ENCODE measurements at regions not wholly inside any gene's neighbourhood (a gene's known extent, or its start where the extent isn't known, plus 50 kb on each side); places are given as distances from the start of the nearest gene placed in this dataset.

DNA sequence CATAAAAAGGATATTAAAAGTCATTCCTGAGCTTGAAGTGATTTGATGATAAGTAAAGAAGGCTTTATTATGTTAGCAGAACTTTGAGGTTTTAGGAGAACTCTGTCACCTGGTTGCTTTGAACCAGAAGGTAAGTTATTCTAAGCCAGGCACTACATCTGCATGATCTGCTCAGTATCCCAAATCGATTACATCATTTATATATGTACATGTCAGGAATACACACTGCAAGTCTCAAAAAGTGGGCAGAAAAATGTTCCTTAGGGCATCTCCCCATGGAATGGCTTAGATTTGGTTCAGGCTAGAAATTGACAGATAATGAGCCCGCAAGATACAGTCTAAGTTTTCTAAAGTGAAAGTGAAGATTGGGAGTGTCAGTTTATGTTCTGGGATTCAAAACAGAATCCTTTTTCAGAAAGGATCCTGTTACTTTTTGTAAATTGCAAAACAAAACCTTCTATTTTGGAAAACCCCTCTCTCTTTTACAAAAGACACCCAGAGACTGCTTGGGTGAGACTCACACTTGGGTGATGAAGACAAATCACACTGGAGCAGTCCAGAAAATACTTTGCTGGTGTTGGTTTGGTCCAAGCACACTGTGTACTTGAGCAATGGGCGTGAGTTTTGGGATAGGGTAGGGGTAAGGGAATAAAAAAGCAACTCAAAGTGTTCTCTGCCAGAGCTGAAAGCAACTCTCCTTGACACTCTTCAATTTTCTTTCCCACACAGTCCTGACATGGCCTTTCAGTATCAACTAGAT, 114.5 kb downstream of the FOXD1 start:
- Histone ChIP-seq H3K4me1 (ENCODE audit: control insufficient read depth, insufficient read depth, low read length) (no peaks in the 10 kb centered on the region), H3K9me3 (ENCODE audit: control insufficient read depth, low read length) (no peaks in the 10 kb centered on the region), H3K36me3 (ENCODE audit: control insufficient read depth, insufficient read depth, low read length) (no peaks in the 10 kb centered on the region), H3K4me3 (ENCODE audit: low read length) (no peak overlapping the region), H3K27me3 (ENCODE audit: control insufficient read depth, insufficient read depth, low read length) (peaks cover 41% of the 10 kb centered on the region), H3K9ac (ENCODE audit: low read length) (no peak overlapping the region)

DNA sequence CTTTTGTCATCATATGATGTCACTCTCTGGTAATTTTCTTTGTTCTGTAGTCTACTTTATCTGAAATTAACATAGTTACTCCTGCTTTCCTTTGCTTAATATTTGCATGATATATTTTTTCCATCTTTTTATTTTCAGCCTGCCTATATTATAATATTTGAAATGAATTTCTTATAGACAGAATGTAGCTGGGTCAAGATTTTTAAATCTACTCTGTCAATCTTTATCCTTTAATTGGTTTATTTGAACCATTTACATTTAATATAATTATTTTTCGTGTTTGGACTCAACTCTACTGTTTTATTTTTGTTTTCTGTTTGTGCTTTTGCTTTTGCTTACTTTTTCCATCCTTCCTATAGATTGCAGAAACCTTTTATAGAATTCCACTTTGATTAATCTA, 118.0 kb downstream of the FOXD1 start:
- Histone ChIP-seq H3K9ac (ENCODE audit: low read length) (no peak overlapping the region), H3K27me3 (ENCODE audit: control insufficient read depth, insufficient read depth, low read length) (peaks cover 28% of the 10 kb centered on the region), H3K36me3 (ENCODE audit: control insufficient read depth, insufficient read depth, low read length) (no peaks in the 10 kb centered on the region), H3K4me1 (ENCODE audit: control insufficient read depth, insufficient read depth, low read length) (no peaks in the 10 kb centered on the region), H3K4me3 (ENCODE audit: low read length) (no peak overlapping the region), H3K9me3 (ENCODE audit: control insufficient read depth, low read length) (no peaks in the 10 kb centered on the region)

DNA sequence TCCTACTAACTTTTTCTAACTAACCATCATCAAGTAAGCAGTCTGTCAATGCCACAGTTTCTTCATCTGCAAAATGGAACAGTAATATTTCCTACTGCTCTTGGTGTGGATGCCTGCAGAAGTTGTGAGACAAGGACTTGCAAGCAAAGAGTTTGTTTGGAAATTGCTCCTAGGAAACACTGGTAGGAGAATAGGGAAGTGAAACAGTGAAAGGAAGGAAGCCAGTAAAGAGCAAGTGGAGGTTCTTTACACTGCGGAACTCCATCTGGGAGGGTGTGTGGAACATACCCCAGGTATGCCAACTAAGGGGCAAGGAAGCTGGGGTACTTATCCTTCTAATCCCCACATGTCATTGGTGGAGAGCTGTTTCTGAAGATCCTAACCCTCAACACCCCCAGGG, 119.9 kb downstream of the FOXD1 start:
- H3K4me3 ChIP-seq (ENCODE audit: low read length) = no peak overlapping the region
- H3K36me3 ChIP-seq (ENCODE audit: control insufficient read depth, insufficient read depth, low read length) = no peaks in the 10 kb centered on the region
- no peaks in the 10 kb centered on the region for H3K4me1 ChIP-seq (ENCODE audit: control insufficient read depth, insufficient read depth, low read length)
- peaks cover 24% of the 10 kb centered on the region for H3K27me3 ChIP-seq (ENCODE audit: control insufficient read depth, insufficient read depth, low read length)
- no peaks in the 10 kb centered on the region for H3K9me3 ChIP-seq (ENCODE audit: control insufficient read depth, low read length)
- H3K9ac ChIP-seq (ENCODE audit: low read length) = no peak overlapping the region

DNA sequence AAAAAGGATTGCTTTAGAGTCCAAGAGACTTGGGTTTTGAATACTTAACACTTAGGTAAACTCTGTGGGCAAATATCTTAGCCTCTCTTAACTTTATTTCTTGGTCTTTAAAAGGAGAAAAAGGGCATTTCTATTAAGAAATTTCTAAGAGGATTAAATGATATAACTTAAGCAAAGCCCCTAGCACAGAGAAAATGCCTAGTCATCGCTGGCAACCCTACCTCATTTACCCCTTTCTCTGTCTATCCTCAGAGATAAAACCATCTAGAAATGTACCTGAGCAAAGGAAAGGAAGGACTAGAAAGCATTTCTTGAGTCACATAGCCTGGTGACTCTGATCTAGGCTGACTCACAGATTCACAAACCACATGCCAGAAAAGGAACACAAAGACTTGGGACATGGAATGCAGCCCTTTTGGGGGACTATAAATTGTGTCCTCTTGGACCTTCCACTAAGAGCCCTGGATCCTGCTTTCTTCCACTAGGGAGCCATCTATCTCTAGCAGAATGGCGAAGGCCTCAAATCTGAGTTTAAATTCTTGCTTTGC, 120.6 kb downstream of the FOXD1 start:
- Histone ChIP-seq H3K9ac (ENCODE audit: low read length) (no peak overlapping the region), H3K4me3 (ENCODE audit: low read length) (no peak overlapping the region), H3K27me3 (ENCODE audit: control insufficient read depth, insufficient read depth, low read length) (peaks cover 26% of the 10 kb centered on the region), H3K4me1 (ENCODE audit: control insufficient read depth, insufficient read depth, low read length) (no peaks in the 10 kb centered on the region), H3K36me3 (ENCODE audit: control insufficient read depth, insufficient read depth, low read length) (no peaks in the 10 kb centered on the region), H3K9me3 (ENCODE audit: control insufficient read depth, low read length) (no peaks in the 10 kb centered on the region)

DNA sequence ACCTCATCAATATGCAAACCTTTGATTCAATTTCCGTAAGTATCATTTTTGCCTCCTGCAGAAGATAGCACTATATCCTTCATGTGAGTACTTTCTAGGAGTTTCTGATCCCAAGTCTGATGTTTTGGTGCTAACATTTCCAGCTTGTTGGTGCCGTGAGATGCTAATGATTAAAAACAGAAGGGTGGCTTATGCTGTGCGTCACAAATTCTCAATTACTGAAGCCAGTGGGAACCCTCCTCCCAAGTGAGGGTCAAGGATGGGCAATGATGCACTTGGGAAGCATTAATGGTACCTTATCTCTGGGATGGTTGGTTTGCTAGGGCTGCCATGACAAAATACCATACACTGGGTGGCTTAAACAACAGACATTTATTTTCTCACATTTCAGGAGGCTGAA, 123.0 kb downstream of the FOXD1 start:
- Histone ChIP-seq H3K4me1 (ENCODE audit: control insufficient read depth, insufficient read depth, low read length) (no peaks in the 10 kb centered on the region), H3K4me3 (ENCODE audit: low read length) (no peak overlapping the region), H3K27me3 (ENCODE audit: control insufficient read depth, insufficient read depth, low read length) (peaks cover 28% of the 10 kb centered on the region), H3K9me3 (ENCODE audit: control insufficient read depth, low read length) (no peaks in the 10 kb centered on the region), H3K36me3 (ENCODE audit: control insufficient read depth, insufficient read depth, low read length) (no peaks in the 10 kb centered on the region), H3K9ac (ENCODE audit: low read length) (no peak overlapping the region)

DNA sequence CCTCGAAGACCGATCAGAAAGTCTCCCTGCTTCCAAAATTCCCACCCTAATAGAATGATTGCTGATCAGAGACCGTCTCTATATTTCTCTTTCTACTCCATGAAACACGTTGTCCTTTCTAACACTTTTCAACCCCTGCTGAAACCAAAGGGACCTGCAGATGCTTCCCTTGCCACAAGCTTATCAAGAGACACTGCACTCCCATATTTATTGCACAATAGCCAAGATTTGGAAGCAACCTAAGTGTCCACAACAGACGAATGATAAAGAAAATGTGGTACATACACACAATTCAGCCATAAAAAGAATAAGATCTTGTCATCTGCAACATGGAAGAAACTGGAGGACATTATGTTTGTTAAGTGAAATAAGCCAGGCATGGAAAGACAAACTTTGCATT, 125.1 kb downstream of the FOXD1 start:
- peaks cover 31% of the 10 kb centered on the region for H3K27me3 ChIP-seq (ENCODE audit: control insufficient read depth, insufficient read depth, low read length)
- H3K36me3 ChIP-seq (ENCODE audit: control insufficient read depth, insufficient read depth, low read length) = no peaks in the 10 kb centered on the region
- no peaks in the 10 kb centered on the region for H3K9me3 ChIP-seq (ENCODE audit: control insufficient read depth, low read length)
- no peak overlapping the region for H3K4me3 ChIP-seq (ENCODE audit: low read length)
- no peaks in the 10 kb centered on the region for H3K4me1 ChIP-seq (ENCODE audit: control insufficient read depth, insufficient read depth, low read length)
- no peak overlapping the region for H3K9ac ChIP-seq (ENCODE audit: low read length)

DNA sequence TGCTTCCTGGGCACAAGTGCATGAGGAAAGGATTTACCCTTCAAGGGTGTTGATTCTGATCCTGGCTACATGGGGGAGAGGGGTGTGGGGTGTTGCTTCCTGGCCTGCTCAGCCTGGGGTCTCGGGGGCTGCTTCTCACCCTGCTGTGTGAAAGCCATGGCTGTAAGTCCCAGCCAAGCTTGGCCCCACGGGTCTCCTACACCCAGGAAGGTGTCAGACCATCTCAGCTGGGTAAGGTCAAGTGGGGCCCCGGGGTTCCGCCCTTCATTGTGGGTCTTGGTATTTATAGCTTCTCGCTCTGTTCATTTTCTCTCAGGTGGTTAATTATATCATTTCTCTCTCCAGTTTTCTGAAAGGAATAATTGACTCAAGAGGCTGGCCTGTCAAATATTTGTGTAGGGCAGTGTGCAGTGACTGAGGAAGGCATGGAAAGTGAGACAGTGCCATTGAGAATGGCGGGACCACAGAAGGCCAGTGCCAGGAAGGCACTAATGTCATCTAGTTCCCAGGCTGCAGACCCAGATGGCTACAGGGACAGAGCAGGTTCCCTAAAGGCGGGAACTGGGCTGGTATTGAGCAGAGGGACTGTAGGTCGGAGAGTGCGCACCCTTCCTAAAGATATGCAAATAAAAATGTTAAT, 126.0 kb downstream of the FOXD1 start:
- H3K36me3 ChIP-seq (ENCODE audit: control insufficient read depth, insufficient read depth, low read length) = no peaks in the 10 kb centered on the region
- H3K9me3 ChIP-seq (ENCODE audit: control insufficient read depth, low read length) = no peaks in the 10 kb centered on the region
- H3K4me1 ChIP-seq (ENCODE audit: control insufficient read depth, insufficient read depth, low read length) = no peaks in the 10 kb centered on the region
- no peak overlapping the region for H3K9ac ChIP-seq (ENCODE audit: low read length)
- no peak overlapping the region for H3K4me3 ChIP-seq (ENCODE audit: low read length)
- peaks cover 34% of the 10 kb centered on the region for H3K27me3 ChIP-seq (ENCODE audit: control insufficient read depth, insufficient read depth, low read length)

DNA sequence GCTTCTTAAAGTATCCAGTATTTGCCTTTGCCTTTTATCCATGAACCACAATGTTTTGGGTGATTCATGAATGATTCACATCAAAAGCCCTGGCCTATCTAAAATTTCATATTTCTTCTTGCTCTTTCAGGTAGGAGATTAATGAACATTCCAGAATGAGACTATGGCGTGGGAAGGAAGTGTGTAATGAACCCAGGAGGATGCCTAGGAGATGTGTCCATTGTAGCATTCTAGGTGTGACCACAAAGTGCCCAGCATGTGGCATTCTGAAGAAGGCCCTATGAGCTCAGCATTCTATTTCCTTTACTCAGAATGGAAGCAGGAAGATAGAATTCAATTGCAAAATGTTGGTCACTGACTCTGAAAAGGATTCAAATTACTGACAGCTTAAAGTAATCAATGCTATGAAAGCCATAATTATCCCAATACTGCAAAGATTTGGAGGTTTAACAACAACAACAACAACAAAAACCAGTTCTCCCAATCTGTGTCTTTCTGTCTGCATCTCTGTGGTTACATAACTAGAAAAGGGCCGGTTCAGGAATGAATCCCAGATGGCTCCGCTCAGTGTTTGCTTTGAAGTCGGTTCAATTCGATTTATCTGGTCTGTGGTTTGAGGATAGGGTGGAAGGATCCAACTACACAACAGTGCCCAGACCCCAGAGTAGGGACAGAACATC, 126.7 kb downstream of the FOXD1 start:
- Histone ChIP-seq H3K27me3 (ENCODE audit: control insufficient read depth, insufficient read depth, low read length) (peaks cover 34% of the 10 kb centered on the region), H3K9ac (ENCODE audit: low read length) (no peak overlapping the region), H3K4me1 (ENCODE audit: control insufficient read depth, insufficient read depth, low read length) (no peaks in the 10 kb centered on the region), H3K9me3 (ENCODE audit: control insufficient read depth, low read length) (no peaks in the 10 kb centered on the region), H3K36me3 (ENCODE audit: control insufficient read depth, insufficient read depth, low read length) (no peaks in the 10 kb centered on the region), H3K4me3 (ENCODE audit: low read length) (no peak overlapping the region)

DNA sequence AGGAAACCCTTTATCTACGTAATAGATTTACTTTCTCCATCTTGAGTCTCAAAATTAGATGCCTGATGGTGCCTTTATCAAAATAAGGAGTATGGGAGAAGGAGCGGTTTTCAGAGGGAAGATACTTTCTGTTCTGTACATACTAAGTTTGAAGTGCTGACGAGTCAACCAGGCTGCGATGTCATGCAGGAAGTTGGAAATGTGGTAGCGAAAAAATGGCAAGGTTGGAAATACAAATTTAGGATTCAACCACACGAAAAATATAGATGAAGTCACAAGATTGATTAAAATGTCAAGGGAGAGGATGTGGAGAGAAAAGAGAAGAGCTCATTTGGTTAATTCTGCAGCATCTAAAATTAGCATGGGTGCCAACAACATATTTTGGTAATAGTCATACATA, 129.5 kb downstream of the FOXD1 start:
- H3K36me3 ChIP-seq (ENCODE audit: control insufficient read depth, insufficient read depth, low read length) = no peaks in the 10 kb centered on the region
- peaks cover 34% of the 10 kb centered on the region for H3K27me3 ChIP-seq (ENCODE audit: control insufficient read depth, insufficient read depth, low read length)
- H3K4me1 ChIP-seq (ENCODE audit: control insufficient read depth, insufficient read depth, low read length) = no peaks in the 10 kb centered on the region
- no peak overlapping the region for H3K4me3 ChIP-seq (ENCODE audit: low read length)
- H3K9ac ChIP-seq (ENCODE audit: low read length) = no peak overlapping the region
- H3K9me3 ChIP-seq (ENCODE audit: control insufficient read depth, low read length) = no peaks in the 10 kb centered on the region

DNA sequence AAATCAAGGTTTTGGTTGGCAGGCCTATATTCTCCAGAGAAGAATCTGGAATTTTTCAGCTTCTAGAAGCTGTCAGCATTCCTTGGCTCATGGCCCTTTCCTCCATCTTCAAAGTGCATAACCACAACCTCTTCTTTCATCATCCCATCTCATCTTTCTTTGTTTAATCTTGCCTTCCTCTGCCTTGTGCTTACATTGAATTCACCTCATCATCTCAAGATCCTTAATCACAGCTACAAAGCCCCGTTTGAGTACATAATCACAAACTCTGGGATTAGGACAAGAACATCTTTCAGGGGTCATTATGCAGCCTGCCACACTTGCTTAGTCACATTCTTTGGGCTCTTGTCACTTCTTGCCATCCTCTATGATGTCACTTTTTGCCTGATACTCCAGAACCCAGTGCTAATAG, 130.3 kb downstream of the FOXD1 start:
- Histone ChIP-seq H3K9me3 (ENCODE audit: control insufficient read depth, low read length) (no peaks in the 10 kb centered on the region), H3K4me1 (ENCODE audit: control insufficient read depth, insufficient read depth, low read length) (no peaks in the 10 kb centered on the region), H3K36me3 (ENCODE audit: control insufficient read depth, insufficient read depth, low read length) (no peaks in the 10 kb centered on the region), H3K9ac (ENCODE audit: low read length) (no peak overlapping the region), H3K4me3 (ENCODE audit: low read length) (no peak overlapping the region), H3K27me3 (ENCODE audit: control insufficient read depth, insufficient read depth, low read length) (peaks cover 37% of the 10 kb centered on the region)

DNA sequence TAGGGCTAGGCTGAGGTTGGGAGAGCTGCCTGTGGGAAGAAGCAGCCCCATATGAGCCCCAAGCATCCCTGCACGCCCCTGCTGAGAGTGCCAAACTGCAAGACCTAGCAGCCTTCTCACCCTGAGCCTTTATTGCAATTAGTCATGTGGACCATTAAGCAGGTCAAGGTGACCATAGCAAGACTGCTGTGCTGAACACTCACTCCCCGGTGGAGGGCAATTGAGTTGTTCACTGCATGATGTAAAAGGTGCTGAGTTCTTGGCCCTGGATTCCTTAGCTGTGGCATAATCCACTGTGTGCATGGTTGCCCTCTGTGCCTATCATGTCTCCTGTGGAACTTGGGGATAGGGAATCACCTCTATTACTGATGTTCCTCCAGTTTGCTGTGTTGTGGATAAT, 131.1 kb downstream of the FOXD1 start:
- Histone ChIP-seq H3K4me1 (ENCODE audit: control insufficient read depth, insufficient read depth, low read length) (no peaks in the 10 kb centered on the region), H3K4me3 (ENCODE audit: low read length) (no peak overlapping the region), H3K36me3 (ENCODE audit: control insufficient read depth, insufficient read depth, low read length) (no peaks in the 10 kb centered on the region), H3K9ac (ENCODE audit: low read length) (no peak overlapping the region), H3K27me3 (ENCODE audit: control insufficient read depth, insufficient read depth, low read length) (peaks cover 37% of the 10 kb centered on the region), H3K9me3 (ENCODE audit: control insufficient read depth, low read length) (no peaks in the 10 kb centered on the region)
